ENCODE measurements at regions not wholly inside any gene's neighbourhood (a gene's known extent, or its start where the extent isn't known, plus 50 kb on each side); places are given as distances from the start of the nearest gene placed in this dataset.

GRCh38 chr17:22515599-22515998 lies 823.3 kb downstream of the KCNJ18 start:
- TF ChIP-seq CTCF (IDR thresholded peaks at IDR 0.05) = no peak
- TF ChIP-seq POLR2A (IDR thresholded peaks at IDR 0.05) = no peak

Measured in testis (tissue), 2 donors.